ENCODE measurements at regions not wholly inside any gene's neighbourhood (a gene's known extent, or its start where the extent isn't known, plus 50 kb on each side); places are given as distances from the start of the nearest gene placed in this dataset.
A peak's percentile ranks its signal among the peaks of the same experiment; 100 is the strongest.

GRCh38 chr10:59582058-59582457 is 127.6 kb downstream of the SLC16A9 start:
- H3K4me2 ChIP-seq (ENCODE audit: low read length) = no peak overlapping the region
- no peak overlapping the region for H3K27ac ChIP-seq (ENCODE audit: low read depth, low read length, poor library complexity, severe bottlenecking)
- no peaks in the 10 kb centered on the region for H3K9me2 ChIP-seq (ENCODE audit: low read depth, low read length)
- H3K9ac ChIP-seq (ENCODE audit: low read length) = no peak overlapping the region
- H3K4me1 ChIP-seq (ENCODE audit: insufficient read depth, low read length, severe bottlenecking) = no peaks in the 10 kb centered on the region
- H4K20me1 ChIP-seq (ENCODE audit: insufficient read depth, low read length) = no peaks in the 10 kb centered on the region
- H3K79me2 ChIP-seq (ENCODE audit: insufficient read depth, low read length) = no peaks in the 10 kb centered on the region
- H3K4me3 ChIP-seq (ENCODE audit: low read depth, low read length, poor library complexity, severe bottlenecking) = no peak overlapping the region
- no peaks in the 10 kb centered on the region for H3K36me3 ChIP-seq (ENCODE audit: insufficient read depth, low read length)
- no peaks in the 10 kb centered on the region for H3K9me3 ChIP-seq (ENCODE audit: low read length)
- no peak overlapping the region for H2AFZ ChIP-seq (ENCODE audit: low read length)
- H3F3A ChIP-seq (ENCODE audit: insufficient read depth, low read length) = no peaks in the 10 kb centered on the region
- H3K27me3 ChIP-seq (ENCODE audit: insufficient read depth, low read length) = no peaks in the 10 kb centered on the region
- TF ChIP-seq CTCF (IDR thresholded peaks at IDR 0.05; ENCODE audit: low read length) (no peak), EZH2 (IDR thresholded peaks at IDR 0.05; ENCODE audit: borderline replicate concordance, low read length) (no peak)

GRCh38 chr10:59580026-59580863 is 129.4 kb downstream of the SLC16A9 start:
- no peaks in the 10 kb centered on the region for H3K4me1 ChIP-seq (ENCODE audit: insufficient read depth, low read length, severe bottlenecking)
- no peaks in the 10 kb centered on the region for H3K9me3 ChIP-seq (ENCODE audit: low read length)
- H3K4me3 ChIP-seq (ENCODE audit: low read depth, low read length, poor library complexity, severe bottlenecking) = no peak overlapping the region
- H3K9ac ChIP-seq (ENCODE audit: low read length) = no peak overlapping the region
- H4K20me1 ChIP-seq (ENCODE audit: insufficient read depth, low read length) = no peaks in the 10 kb centered on the region
- H3K27me3 ChIP-seq (ENCODE audit: insufficient read depth, low read length) = no peaks in the 10 kb centered on the region
- H3K36me3 ChIP-seq (ENCODE audit: insufficient read depth, low read length) = no peaks in the 10 kb centered on the region
- H3K79me2 ChIP-seq (ENCODE audit: insufficient read depth, low read length) = no peaks in the 10 kb centered on the region
- no peak overlapping the region for H3K27ac ChIP-seq (ENCODE audit: low read depth, low read length, poor library complexity, severe bottlenecking)
- TF ChIP-seq EZH2 (IDR thresholded peaks at IDR 0.05; ENCODE audit: borderline replicate concordance, low read length) = no peak
- TF ChIP-seq CTCF (IDR thresholded peaks at IDR 0.05; ENCODE audit: low read length) = peak; percentile 56; the same call in 1 of the 2 replicates
- no peak overlapping the region for H2AFZ ChIP-seq (ENCODE audit: low read length)
- H3K9me2 ChIP-seq (ENCODE audit: low read depth, low read length) = no peaks in the 10 kb centered on the region
- H3K4me2 ChIP-seq (ENCODE audit: low read length) = no peak overlapping the region
- H3F3A ChIP-seq (ENCODE audit: insufficient read depth, low read length) = no peaks in the 10 kb centered on the region

GRCh38 chr10:59578741-59579140 is 130.9 kb downstream of the SLC16A9 start:
- H3K9ac ChIP-seq (ENCODE audit: low read length) = no peak overlapping the region
- no peak overlapping the region for H3K27ac ChIP-seq (ENCODE audit: low read depth, low read length, poor library complexity, severe bottlenecking)
- no peaks in the 10 kb centered on the region for H3K79me2 ChIP-seq (ENCODE audit: insufficient read depth, low read length)
- H3F3A ChIP-seq (ENCODE audit: insufficient read depth, low read length) = no peaks in the 10 kb centered on the region
- H3K36me3 ChIP-seq (ENCODE audit: insufficient read depth, low read length) = no peaks in the 10 kb centered on the region
- no peaks in the 10 kb centered on the region for H3K27me3 ChIP-seq (ENCODE audit: insufficient read depth, low read length)
- H4K20me1 ChIP-seq (ENCODE audit: insufficient read depth, low read length) = no peaks in the 10 kb centered on the region
- no peak overlapping the region for H3K4me2 ChIP-seq (ENCODE audit: low read length)
- no peak overlapping the region for H2AFZ ChIP-seq (ENCODE audit: low read length)
- H3K9me2 ChIP-seq (ENCODE audit: low read depth, low read length) = no peaks in the 10 kb centered on the region
- no peaks in the 10 kb centered on the region for H3K9me3 ChIP-seq (ENCODE audit: low read length)
- no peak overlapping the region for H3K4me3 ChIP-seq (ENCODE audit: low read depth, low read length, poor library complexity, severe bottlenecking)
- H3K4me1 ChIP-seq (ENCODE audit: insufficient read depth, low read length, severe bottlenecking) = no peaks in the 10 kb centered on the region
- TF ChIP-seq CTCF (IDR thresholded peaks at IDR 0.05; ENCODE audit: low read length) (no peak), EZH2 (IDR thresholded peaks at IDR 0.05; ENCODE audit: borderline replicate concordance, low read length) (no peak)

Measured in OCI-LY1 (cell line).